Activated naive CD4-positive, alpha-beta T cell (primary cell): ENCODE measurements at regions not wholly inside any gene's neighbourhood (a gene's known extent, or its start where the extent isn't known, plus 50 kb on each side); places are given as distances from the start of the nearest gene placed in this dataset.

Experiments used
- DNase-seq, 4 experiments: peaks; one replicate each; lab custom pipeline; 2025; lab: John Stamatoyannopoulos, UW

DNA sequence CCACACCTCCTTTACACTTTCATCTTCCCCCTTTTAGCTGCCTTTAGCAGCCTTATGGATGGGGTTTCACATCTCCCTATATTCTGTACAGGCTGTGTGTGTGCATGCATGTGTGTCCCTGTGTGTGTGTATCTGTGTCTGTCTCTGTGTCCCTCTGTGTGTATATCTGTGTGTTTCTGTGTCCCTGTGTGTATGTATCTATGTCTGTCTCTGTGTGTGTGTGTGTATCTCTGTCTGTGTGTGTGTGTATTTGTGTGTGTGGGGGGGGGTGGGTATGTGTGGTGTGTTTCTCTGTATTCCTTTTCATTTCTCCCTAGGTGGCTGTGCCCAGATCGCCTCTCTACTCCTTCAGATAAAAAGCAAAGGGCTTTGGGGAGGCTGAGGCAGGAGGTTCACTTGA lies 52.2 kb upstream of the CD83 start:
- DNase-seq: no peak

DNA sequence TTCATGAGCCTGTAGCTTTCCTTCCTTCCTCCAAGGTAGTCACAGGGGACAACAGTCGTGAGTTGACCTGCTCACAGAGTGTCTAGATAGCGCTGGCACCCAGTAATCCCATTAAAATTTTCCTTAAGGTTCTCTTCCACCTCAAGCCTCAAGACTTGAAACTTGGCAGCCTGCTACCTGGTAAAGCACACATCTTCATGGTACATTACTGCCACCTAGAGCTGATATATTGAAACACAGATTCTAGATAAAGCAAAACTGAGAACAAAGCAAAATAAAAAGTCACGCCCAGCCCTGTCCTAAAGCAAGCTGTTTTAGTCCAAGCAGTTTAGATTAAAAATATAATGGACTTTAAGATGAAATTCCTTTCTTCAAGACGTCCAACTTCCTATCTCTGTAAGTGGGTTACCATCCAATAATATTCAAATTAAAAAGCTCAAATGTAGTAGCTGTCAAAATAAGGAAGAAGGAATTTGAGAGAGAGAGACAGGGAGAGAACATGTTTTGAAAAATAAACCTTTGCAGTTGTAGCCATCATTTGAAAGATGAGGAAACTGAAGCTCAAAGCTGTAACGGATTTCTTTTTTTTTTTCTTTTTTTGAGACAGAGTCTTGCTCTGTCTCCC lies 50.7 kb upstream of the CD83 start:
- DNase-seq: no peak

DNA sequence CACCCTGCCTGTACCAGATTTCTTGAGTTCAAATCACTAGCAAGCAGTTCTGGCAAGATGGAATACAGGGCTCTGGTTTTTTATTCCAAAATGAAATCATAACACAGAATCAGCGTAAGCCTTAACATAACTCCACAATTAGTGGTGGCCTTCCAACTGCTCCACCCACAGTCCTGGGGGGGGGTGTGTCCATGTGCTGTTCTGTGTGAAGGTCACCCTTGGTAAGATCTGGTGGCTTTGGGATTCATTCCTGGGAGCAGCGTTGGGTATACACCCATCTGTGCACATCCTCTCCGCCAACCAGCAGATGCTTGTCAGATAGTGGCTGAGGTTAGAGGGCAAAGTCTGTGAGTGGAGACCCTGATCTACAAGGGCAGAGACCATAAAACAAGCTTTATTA lies 49.9 kb upstream of the CD83 start:
- no peak for DNase-seq
